ENCODE measurements at regions not wholly inside any gene's neighbourhood (a gene's known extent, or its start where the extent isn't known, plus 50 kb on each side); places are given as distances from the start of the nearest gene placed in this dataset.

DNA sequence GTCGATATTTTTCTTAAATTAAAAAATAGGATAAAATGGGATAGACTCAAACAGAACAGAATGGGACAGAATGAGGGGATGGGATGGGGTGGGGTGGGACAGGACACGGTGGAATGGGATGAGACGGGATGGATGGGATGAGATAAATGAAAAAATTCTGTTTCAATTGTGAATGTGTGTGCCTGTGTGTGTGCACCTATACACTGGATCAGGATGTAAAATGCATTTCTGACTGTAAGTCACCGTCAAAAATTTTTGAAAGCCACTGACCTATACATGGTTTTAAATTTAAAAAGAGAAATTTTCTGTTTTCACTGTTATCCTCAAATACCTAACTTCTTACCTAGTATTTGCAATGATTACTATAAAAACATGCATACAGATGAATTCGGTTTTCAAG lies 108.7 kb upstream of the UBE2E2 start:
- Histone ChIP-seq H3K4me1 (ENCODE audit: control insufficient read depth, insufficient read depth, low read length) (no peaks in the 10 kb centered on the region), H3K27ac (ENCODE audit: low read depth, low read length) (no peak overlapping the region), H3K9me3 (ENCODE audit: control insufficient read depth, insufficient read depth, low read length) (no peaks in the 10 kb centered on the region), H3K36me3 (ENCODE audit: control insufficient read depth, insufficient read depth, low read length) (no peaks in the 10 kb centered on the region), H3K27me3 (ENCODE audit: control insufficient read depth, insufficient read depth, low read length) (no peaks in the 10 kb centered on the region), H3K4me3 (ENCODE audit: low read depth, low read length) (no peak overlapping the region)
- no CpG with 5 or more reads among the region's 5 CpGs for WGBS (ENCODE audit: insufficient coverage)
- no peak for DNase-seq (ENCODE audit: low read depth in 4 of 6, low spot score in 6 of 6)

DNA sequence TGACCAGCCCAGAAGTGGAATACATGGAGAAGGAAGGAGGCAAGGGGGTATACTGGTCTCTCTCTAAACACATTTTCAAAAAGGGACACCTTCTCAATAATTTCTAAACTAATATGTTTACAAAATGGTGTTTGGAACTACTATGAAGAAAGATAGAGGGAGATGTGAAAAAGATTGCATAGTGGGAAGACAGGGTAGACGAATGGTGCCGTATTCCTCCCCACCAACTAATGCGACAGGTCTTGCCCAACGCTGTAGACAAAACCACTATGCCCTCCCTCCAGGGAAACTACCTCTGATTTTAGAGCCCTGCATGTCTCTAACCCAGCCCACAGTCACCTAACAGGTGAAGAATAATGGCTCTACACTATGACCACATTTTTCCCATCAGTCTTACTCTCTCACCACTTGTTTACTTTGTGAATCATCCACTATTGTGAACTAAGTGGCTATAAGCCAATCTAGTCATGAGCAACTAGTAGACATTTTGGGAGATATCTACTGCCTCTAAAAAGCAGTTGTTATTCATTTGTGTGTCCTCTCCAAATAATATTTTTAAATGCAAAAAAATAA lies 108.2 kb upstream of the UBE2E2 start:
- WGBS (ENCODE audit: insufficient coverage), result 79% methylated on average over 3 of the region's 4 CpGs
- no peaks in the 10 kb centered on the region for H3K36me3 ChIP-seq (ENCODE audit: control insufficient read depth, insufficient read depth, low read length)
- no peaks in the 10 kb centered on the region for H3K27me3 ChIP-seq (ENCODE audit: control insufficient read depth, insufficient read depth, low read length)
- H3K27ac ChIP-seq (ENCODE audit: low read depth, low read length), result no peak overlapping the region
- DNase-seq (ENCODE audit: low read depth in 4 of 6, low spot score in 6 of 6), result no peak
- no peaks in the 10 kb centered on the region for H3K4me1 ChIP-seq (ENCODE audit: control insufficient read depth, insufficient read depth, low read length)
- H3K4me3 ChIP-seq (ENCODE audit: low read depth, low read length), result no peak overlapping the region
- no peaks in the 10 kb centered on the region for H3K9me3 ChIP-seq (ENCODE audit: control insufficient read depth, insufficient read depth, low read length)

DNA sequence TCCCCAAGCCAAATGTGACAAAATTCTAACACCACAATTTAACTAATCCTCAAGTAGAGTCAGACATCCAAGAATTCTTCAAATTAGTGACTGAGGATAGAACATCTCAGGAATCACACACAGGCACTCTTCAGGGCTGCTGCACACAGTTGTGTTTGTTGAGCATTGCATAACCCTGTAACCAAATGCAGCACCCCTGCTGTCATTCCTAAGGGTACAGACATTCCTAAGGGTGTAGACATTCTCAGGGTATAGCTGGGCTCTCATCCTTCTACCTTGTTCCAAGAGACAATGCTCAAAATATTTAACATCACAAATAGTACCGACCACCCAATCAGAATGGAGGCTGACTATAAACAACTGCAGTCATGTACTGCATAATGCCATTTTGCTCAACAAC lies 107.1 kb upstream of the UBE2E2 start:
- H3K4me1 ChIP-seq (ENCODE audit: control insufficient read depth, insufficient read depth, low read length), result no peaks in the 10 kb centered on the region
- H3K9me3 ChIP-seq (ENCODE audit: control insufficient read depth, insufficient read depth, low read length), result no peaks in the 10 kb centered on the region
- no peak overlapping the region for H3K4me3 ChIP-seq (ENCODE audit: low read depth, low read length)
- H3K36me3 ChIP-seq (ENCODE audit: control insufficient read depth, insufficient read depth, low read length), result no peaks in the 10 kb centered on the region
- H3K27me3 ChIP-seq (ENCODE audit: control insufficient read depth, insufficient read depth, low read length), result no peaks in the 10 kb centered on the region
- no peak for DNase-seq (ENCODE audit: low read depth in 4 of 6, low spot score in 6 of 6)
- WGBS (ENCODE audit: insufficient coverage), result no CpG with 5 or more reads among the region's 1 CpG
- no peak overlapping the region for H3K27ac ChIP-seq (ENCODE audit: low read depth, low read length)

DNA sequence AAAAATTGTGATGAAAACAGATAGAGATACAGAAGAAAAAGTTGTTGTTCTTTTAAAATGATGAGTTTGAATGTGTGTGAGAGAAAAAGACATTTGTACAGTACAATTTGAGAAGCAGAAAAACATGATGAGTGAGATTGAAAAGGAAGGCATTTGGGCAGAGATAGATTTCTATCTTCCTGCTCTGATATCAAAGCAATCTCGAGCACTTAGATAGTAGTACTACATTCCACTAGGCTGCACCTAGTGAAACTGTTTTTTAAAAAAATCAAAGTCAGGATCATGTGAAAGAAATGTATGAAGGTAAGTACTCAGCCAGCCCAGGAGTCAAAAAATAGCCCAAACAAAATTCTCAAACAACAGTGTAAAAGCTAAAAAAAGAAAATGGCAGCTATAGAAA lies 104.1 kb upstream of the UBE2E2 start:
- H3K27me3 ChIP-seq (ENCODE audit: control insufficient read depth, insufficient read depth, low read length), result no peaks in the 10 kb centered on the region

DNA sequence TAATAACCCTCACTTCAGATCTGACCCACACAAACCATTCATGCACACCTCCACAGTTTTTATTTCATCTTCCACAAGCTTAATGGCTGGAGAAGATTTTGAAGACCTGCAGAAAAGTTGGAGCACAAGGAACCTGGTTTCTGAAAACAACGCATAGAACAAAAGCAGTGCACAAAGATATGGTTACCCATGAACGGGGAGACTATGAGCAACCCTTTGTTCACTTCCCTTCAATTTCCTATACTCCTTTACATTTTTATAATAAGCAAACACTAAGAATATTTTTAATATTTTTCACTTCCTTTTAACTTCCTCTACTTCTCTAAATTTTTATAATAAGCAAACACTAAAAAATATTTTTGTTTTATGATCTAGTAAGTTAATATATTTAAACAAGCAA lies 103.5 kb upstream of the UBE2E2 start:
- 100% methylated on average over 1 of the region's 2 CpGs for WGBS (ENCODE audit: insufficient coverage)
- no peaks in the 10 kb centered on the region for H3K9me3 ChIP-seq (ENCODE audit: control insufficient read depth, insufficient read depth, low read length)

More for the DNA sequence above, 104.1 kb upstream of the UBE2E2 start:
- DNase-seq (ENCODE audit: low read depth in 4 of 6, low spot score in 6 of 6), result no peak
- Histone ChIP-seq H3K36me3 (ENCODE audit: control insufficient read depth, insufficient read depth, low read length) (no peaks in the 10 kb centered on the region), H3K4me3 (ENCODE audit: low read depth, low read length) (no peak overlapping the region), H3K4me1 (ENCODE audit: control insufficient read depth, insufficient read depth, low read length) (no peaks in the 10 kb centered on the region), H3K9me3 (ENCODE audit: control insufficient read depth, insufficient read depth, low read length) (no peaks in the 10 kb centered on the region), H3K27ac (ENCODE audit: low read depth, low read length) (no peak overlapping the region)
- no CpG with 5 or more reads among the region's 1 CpG for WGBS (ENCODE audit: insufficient coverage)

DNA sequence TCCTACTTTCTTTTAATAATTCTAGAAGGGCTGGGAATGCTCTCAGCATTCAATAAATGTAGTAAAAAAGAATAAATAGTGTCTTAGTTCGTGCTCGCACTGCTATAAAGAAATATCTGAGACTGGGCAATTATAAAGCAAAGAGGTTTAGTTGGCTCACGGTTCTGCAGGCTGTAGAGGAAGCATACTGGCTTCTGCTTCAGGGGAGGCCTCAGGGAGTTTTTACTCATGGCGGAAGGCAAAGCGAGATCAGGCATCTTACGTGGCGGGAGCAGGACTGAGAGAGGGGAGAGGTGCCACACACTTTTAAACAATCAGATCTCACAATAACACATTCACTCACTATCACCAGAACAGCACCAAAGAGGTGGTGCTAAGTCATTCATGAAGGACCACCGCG lies 103.0 kb upstream of the UBE2E2 start:
- WGBS (ENCODE audit: insufficient coverage), result 100% methylated on average over 3 of the region's 9 CpGs

More for the DNA sequence above, 103.5 kb upstream of the UBE2E2 start:
- Histone ChIP-seq H3K27ac (ENCODE audit: low read depth, low read length) (no peak overlapping the region), H3K4me1 (ENCODE audit: control insufficient read depth, insufficient read depth, low read length) (no peaks in the 10 kb centered on the region), H3K36me3 (ENCODE audit: control insufficient read depth, insufficient read depth, low read length) (no peaks in the 10 kb centered on the region), H3K27me3 (ENCODE audit: control insufficient read depth, insufficient read depth, low read length) (no peaks in the 10 kb centered on the region), H3K4me3 (ENCODE audit: low read depth, low read length) (no peak overlapping the region)
- no peak for DNase-seq (ENCODE audit: low read depth in 4 of 6, low spot score in 6 of 6)

DNA sequence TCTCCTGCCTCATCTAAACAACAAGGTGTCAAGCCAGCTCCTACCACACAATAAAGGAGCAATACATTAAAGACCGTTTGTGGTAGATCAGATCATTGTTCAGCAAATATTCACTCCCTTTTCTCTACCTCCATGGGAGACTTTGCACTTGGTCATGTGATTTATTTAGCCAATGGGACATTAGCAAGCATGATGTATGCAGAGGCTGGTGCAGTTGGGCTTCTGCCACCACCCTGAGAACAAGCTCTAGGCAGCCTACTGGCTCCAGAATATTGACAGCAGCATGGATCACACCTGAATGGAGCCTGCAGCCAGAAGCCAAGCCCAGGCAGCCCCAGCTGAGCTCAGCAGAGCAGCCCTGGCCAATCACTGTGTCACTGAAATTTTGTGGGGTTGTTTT lies 99.4 kb upstream of the UBE2E2 start:
- no peak for DNase-seq (ENCODE audit: low read depth in 4 of 6, low spot score in 6 of 6)
- Histone ChIP-seq H3K36me3 (ENCODE audit: control insufficient read depth, insufficient read depth, low read length) (no peaks in the 10 kb centered on the region), H3K4me3 (ENCODE audit: low read depth, low read length) (no peak overlapping the region), H3K27ac (ENCODE audit: low read depth, low read length) (no peak overlapping the region), H3K27me3 (ENCODE audit: control insufficient read depth, insufficient read depth, low read length) (no peaks in the 10 kb centered on the region), H3K4me1 (ENCODE audit: control insufficient read depth, insufficient read depth, low read length) (no peaks in the 10 kb centered on the region), H3K9me3 (ENCODE audit: control insufficient read depth, insufficient read depth, low read length) (no peaks in the 10 kb centered on the region)
- WGBS (ENCODE audit: insufficient coverage), result no CpG with 5 or more reads among the region's 1 CpG

More for the DNA sequence above, 103.0 kb upstream of the UBE2E2 start:
- no peak for DNase-seq (ENCODE audit: low read depth in 4 of 6, low spot score in 6 of 6)
- Histone ChIP-seq H3K27me3 (ENCODE audit: control insufficient read depth, insufficient read depth, low read length) (no peaks in the 10 kb centered on the region), H3K4me3 (ENCODE audit: low read depth, low read length) (no peak overlapping the region), H3K27ac (ENCODE audit: low read depth, low read length) (no peak overlapping the region), H3K4me1 (ENCODE audit: control insufficient read depth, insufficient read depth, low read length) (no peaks in the 10 kb centered on the region), H3K36me3 (ENCODE audit: control insufficient read depth, insufficient read depth, low read length) (no peaks in the 10 kb centered on the region), H3K9me3 (ENCODE audit: control insufficient read depth, insufficient read depth, low read length) (no peaks in the 10 kb centered on the region)

DNA sequence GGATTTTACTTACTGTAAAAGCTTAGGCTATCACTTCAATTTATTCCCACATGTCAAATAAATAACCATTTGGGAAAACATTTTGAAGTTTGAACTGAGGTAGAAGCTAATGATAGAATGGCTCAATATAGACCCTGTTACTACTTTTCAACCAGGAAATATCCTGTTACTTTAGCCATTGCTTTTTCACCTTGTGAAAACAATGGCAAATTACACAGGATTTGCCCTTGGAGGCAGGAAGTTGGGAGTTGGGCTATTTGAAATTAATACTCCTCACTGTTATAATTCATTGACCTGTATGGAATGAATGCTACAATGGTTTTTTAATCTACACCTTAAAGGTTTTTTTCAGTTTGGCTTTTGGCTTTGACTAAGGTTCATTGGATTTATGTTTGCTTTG lies 98.1 kb upstream of the UBE2E2 start:
- no peak overlapping the region for H3K4me3 ChIP-seq (ENCODE audit: low read depth, low read length)
- no peak for DNase-seq (ENCODE audit: low read depth in 4 of 6, low spot score in 6 of 6)
- H3K27ac ChIP-seq (ENCODE audit: low read depth, low read length), result no peak overlapping the region
- no peaks in the 10 kb centered on the region for H3K9me3 ChIP-seq (ENCODE audit: control insufficient read depth, insufficient read depth, low read length)
- no peaks in the 10 kb centered on the region for H3K27me3 ChIP-seq (ENCODE audit: control insufficient read depth, insufficient read depth, low read length)
- H3K36me3 ChIP-seq (ENCODE audit: control insufficient read depth, insufficient read depth, low read length), result no peaks in the 10 kb centered on the region
- H3K4me1 ChIP-seq (ENCODE audit: control insufficient read depth, insufficient read depth, low read length), result no peaks in the 10 kb centered on the region

DNA sequence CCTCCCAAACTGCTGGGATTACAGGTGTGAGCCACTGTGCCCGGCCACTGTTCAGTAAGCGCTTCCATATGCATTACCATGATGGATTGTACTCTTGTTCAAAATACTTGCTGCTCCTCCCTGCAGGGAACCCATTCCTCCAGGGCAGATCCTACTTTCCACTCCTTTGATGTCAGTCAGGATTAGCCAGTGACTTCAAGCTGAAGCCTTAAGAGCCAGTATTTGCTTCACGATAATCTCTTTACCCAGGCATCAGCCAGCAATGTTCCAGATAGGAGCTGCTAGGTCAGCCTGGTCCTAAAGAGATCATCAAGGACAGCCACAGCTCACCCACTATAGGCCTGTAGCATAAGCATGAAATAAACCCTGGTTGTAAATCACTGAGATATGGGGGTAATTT lies 96.5 kb upstream of the UBE2E2 start:
- no peak for DNase-seq (ENCODE audit: low read depth in 4 of 6, low spot score in 6 of 6)
- Histone ChIP-seq H3K36me3 (ENCODE audit: control insufficient read depth, insufficient read depth, low read length) (no peaks in the 10 kb centered on the region), H3K4me1 (ENCODE audit: control insufficient read depth, insufficient read depth, low read length) (no peaks in the 10 kb centered on the region), H3K4me3 (ENCODE audit: low read depth, low read length) (no peak overlapping the region), H3K9me3 (ENCODE audit: control insufficient read depth, insufficient read depth, low read length) (no peaks in the 10 kb centered on the region), H3K27me3 (ENCODE audit: control insufficient read depth, insufficient read depth, low read length) (no peaks in the 10 kb centered on the region), H3K27ac (ENCODE audit: low read depth, low read length) (no peak overlapping the region)
- 76% methylated on average over 3 of the region's 3 CpGs for WGBS (ENCODE audit: insufficient coverage)

DNA sequence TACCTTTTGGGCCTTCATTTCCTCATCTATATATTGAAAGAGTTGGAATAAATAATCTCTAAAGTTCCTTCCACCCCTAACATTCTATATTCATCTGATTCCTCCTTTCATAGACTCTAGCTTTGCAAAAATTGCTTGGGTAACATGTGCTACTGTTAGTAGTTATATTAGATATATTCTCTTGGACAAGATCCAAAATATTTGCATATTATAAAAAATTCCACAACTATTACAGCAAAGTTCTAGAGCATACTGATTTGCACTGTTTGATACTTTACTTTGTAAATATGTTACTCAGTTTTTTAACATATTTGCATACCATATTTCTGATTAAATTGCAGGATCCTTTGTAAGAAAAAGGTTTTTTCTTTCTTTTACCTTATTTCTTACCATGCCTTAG lies 95.9 kb upstream of the UBE2E2 start:
- DNase-seq (ENCODE audit: low read depth in 4 of 6, low spot score in 6 of 6), result no peak
- H3K4me1 ChIP-seq (ENCODE audit: control insufficient read depth, insufficient read depth, low read length), result no peaks in the 10 kb centered on the region
- H3K36me3 ChIP-seq (ENCODE audit: control insufficient read depth, insufficient read depth, low read length), result no peaks in the 10 kb centered on the region

More for the DNA sequence above, 95.9 kb upstream of the UBE2E2 start:
- Histone ChIP-seq H3K9me3 (ENCODE audit: control insufficient read depth, insufficient read depth, low read length) (no peaks in the 10 kb centered on the region), H3K27me3 (ENCODE audit: control insufficient read depth, insufficient read depth, low read length) (no peaks in the 10 kb centered on the region), H3K4me3 (ENCODE audit: low read depth, low read length) (no peak overlapping the region), H3K27ac (ENCODE audit: low read depth, low read length) (no peak overlapping the region)
